GM18870 (cell line): ENCODE measurements at regions not wholly inside any gene's neighbourhood (a gene's known extent, or its start where the extent isn't known, plus 50 kb on each side); places are given as distances from the start of the nearest gene placed in this dataset.

ENCODE experiments used
- ATAC-seq: cut with Tn5 transposase; IDR thresholded peaks from one replicate; pipeline ENCODE4 v1.9.1; 2021; ENCODE audit warnings: moderate library complexity; ENCODE audit not compliant: unreplicated experiment

DNA sequence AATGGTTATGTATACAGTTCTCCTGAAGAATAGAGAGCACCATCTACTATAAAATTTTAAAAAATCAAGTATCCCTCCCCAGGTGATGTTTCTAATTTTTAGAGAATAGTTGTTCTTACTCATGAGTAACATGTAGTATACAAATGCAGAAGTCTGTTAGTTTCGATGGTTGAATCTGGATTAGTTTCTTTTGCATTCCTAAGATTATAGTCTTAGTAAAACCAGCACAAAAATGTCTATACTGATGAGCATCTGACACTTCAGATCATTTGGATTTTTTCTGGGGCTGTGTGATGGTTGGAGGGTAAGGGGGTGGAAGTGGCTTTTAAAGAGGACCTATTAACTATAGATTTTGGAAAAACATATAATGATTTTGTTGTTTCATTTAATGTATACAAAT, 167.3 kb upstream of the SGO1 start:
- no peak for ATAC-seq

DNA sequence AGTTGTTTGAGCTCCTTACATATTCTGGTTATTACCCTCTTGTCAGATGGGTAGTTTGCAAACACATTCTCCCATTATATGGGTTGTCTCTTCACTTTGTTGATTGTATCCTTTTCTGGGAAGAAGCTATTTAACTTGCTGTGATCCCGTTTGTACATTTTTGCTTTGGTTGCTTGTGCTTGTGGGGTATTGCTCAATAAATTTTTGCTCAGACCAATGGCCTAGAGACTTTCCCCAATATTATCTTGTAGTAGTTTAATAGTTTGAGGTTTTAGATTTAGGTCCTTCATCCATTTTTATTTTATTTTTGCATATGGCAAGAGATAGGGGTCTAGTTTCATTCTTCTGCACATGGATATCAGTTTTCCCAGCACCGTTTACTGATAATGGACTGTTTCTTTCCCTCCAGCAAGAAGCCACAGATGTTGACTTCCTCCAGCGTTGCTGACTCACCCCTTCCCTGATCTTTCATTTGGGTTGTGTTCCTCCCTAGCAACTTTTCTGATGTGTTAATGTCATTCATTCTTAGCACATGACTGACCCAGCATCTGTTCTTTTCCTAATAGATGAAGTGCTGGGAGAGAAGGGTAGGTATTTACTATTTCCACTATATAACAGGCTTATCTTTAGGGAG, 166.7 kb upstream of the SGO1 start:
- ATAC-seq, result no peak

DNA sequence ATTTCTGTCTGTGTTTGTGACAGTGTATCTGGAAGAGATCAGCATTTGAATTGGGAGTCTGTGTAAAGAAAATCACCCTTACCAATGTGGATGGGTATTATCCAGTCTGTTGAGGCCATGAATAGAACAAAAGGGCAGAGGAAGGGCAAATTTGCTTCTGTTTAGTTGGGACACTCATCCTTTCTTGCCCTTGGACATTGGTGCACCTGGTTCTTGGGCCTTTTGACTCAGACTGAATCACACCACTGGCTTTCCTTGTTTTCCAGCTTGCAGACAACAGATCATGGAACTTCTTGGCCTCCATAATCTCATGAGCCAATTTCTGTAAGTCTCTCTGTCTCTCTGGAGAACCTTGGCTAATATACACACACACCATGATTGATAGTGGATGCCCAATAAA, 164.4 kb upstream of the SGO1 start:
- ATAC-seq, result no peak

DNA sequence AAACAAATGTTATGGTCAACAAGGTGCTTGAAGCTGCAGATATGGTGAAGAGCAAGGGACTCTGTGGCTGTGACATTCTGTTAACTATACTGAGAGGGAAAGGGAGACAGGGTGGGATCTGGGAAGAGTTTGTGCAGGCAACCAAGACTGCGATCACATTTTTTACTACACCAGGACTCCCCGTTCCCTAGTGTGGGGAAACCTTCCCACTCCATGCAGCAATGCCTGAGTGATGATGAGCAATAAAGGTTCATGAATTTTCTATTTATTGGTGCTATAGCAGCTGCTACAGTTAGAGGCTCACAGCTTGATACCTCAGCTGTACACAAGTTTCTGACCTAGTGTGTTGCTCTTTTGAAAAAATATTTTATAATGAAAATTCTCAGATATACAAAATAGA, 160.9 kb upstream of the SGO1 start:
- no peak for ATAC-seq

DNA sequence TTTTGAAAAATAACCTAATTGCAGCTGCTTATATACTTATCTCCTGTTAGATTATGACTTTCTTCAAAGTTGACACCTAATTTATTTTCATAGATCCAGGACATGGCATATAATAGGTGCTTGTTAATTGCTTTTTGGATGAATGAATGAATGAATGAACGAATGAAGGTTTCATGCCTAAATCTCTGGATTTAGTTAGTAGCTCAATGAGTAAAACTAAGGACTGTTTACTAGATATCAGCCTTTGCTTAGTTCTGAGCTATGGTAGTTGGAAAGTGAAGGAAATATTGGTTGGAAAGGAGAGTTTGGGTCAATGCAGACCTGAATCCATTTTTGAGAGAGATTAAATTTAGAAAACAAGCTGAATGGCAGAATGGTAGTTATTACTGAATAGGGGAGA, 160.4 kb upstream of the SGO1 start:
- ATAC-seq, result no peak

DNA sequence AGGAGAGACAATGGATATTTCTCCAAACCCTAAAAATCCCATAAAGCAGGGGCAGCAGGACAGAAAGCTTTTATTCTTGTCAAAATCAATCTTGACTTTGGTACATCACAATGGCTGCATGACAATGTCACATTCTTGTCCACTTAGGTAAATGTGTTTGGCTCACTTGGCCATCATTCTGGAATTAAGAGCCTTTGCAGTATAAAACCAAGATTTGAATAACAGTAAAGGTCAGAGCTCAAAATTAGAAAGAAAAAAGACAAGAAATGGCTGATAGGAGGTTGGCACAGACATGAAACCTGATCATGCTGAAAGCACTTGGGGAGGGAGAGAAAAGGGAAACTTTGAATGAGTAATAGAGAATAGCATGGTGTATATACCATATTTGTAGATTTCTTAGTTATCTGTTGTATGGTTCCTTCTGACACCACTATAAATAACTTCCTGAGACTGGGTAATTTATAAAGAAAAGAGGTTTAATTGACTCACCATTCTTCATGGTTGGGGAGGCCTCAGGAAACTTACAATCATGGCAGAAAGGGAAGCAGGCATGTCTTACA, 158.5 kb upstream of the SGO1 start:
- peak; percentile 74 for ATAC-seq

DNA sequence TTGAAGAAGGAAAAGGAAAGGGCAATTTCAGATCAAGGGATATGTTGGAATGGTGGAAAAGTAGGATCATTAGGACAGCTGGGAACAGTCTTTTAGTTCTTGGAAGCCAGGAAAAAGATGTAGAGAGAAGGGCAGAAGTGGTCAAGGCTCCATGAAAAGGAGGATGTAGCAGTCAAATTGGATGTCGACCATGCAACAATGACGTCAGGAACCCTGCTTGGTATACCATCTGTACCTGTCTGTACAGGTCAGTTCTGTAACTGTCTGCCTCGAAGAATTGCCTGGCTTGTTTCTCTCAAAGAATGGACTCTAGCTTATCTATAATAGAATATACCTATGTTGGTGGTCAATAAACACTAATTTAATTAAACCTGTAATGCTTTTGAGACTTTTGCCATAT, 157.8 kb upstream of the SGO1 start:
- no peak for ATAC-seq

DNA sequence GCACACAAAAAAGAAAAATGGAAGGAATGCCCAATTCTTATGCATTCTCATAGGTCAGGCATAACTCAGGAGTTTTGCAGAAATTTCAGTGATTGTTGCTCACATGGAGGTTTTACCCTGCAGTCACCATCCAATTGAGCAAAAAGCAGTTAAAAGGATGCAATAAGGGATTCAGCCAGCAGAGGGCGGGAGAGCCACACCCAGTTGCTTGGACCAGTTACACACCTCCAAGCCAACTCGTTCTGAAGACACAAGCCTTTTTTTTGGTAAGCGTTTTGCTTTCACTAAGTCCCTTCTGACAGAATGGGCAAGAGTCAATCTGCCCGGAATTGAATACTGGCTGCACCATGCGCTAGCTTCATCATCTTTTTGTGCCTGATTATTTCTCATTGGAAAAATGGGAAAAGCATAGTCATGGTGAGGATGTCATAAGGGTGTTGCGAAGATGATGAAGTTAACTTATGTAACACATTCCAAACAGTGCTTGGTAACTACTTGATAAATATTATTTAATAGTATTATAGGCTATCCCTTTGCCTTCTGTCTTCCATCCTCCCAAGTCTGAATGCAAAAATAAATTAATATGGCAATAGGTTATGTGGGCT, 154.4 kb upstream of the SGO1 start:
- peak; percentile 80 for ATAC-seq

DNA sequence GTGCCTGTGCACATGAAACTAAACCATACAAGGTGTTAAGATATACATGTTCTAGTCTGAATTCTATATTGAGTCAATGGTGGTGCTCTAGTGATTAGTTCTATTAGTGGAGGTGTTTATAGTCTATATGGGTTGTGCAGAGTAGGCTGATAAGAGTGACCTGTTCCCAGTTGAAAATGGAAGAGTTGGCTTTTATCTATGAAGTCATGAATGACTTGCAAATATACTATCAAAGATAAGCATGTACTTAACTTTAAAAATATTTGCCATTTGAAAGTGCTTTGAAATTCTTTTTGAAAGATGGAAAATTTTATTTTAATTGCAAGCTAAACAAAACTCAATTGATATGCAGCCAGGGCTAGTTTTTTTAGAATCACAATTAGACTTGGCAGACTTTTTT, 150.6 kb upstream of the SGO1 start:
- no peak for ATAC-seq

DNA sequence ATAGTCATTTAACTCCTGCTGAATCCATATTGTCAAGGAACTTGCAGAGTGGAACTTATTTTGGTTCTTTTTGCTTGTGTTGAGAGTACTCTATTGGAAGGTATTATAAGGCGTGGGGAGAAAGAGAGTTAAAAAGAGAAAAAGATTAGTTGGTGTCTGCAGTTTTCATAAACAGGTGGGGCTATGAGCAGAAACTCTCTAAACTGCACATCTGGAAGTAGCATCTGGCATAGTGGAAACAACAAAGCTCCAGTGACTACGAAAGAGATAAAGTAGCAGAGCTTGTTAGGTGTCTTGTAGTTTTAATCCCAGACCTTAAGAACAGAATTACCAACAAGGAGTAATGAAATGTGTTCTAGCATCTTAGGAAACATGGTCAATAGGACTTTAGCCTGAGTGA, 148.8 kb upstream of the SGO1 start:
- no peak for ATAC-seq

DNA sequence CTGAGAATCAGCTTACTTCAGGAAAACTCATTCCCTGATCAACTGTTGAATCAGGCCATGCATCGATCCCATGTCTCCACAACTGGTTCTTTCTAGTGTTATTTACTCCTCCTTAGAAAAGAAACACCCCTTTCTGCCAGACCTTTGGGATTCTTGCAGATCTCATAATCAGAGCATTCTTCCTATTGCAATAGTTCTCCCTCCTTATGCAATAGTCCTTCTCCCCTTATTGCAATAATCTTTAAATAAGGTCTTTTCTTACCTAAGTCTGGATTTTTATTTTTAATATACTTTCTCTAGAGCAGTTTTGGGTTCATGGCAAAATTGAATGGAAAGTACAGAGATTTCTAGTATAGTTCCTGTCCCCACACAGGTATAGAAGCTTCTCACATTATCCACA, 141.9 kb upstream of the SGO1 start:
- no peak for ATAC-seq

DNA sequence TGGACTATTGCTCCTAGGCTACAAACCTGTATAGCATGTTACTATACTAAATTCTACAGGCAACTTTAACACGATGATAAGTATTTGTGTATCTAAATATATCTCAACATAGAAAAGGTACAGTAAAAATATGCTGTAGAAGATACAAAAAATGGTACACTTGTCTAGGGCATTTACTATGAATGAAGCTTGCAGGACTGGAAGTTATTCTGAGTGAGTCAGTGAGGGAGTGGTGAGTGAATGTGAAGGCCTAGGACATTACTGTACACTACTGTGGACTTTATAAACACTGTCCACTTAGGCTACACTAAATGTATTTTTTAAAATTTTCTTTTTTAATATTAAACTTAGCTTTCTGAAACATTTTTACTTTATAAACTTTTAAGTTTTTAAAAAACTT, 140.5 kb upstream of the SGO1 start:
- ATAC-seq, result no peak

DNA sequence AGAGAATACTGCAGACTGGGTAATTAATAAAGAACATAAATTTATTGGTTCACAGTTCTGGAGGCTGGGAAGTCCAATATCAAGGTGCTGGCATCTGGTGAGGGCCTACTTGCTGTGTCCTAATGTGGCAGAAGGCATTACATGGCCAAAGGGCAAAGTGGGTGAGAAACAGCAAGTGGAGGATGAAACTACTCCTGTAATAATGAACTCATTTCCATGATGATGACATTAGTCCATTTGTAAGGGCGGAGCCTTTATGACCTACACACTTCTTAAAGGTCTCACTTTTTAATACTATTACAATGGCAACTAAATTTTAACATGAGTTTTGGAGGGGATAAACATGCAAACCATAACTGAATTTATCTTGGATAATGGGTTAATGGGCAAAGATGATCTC, 139.6 kb upstream of the SGO1 start:
- ATAC-seq, result no peak

DNA sequence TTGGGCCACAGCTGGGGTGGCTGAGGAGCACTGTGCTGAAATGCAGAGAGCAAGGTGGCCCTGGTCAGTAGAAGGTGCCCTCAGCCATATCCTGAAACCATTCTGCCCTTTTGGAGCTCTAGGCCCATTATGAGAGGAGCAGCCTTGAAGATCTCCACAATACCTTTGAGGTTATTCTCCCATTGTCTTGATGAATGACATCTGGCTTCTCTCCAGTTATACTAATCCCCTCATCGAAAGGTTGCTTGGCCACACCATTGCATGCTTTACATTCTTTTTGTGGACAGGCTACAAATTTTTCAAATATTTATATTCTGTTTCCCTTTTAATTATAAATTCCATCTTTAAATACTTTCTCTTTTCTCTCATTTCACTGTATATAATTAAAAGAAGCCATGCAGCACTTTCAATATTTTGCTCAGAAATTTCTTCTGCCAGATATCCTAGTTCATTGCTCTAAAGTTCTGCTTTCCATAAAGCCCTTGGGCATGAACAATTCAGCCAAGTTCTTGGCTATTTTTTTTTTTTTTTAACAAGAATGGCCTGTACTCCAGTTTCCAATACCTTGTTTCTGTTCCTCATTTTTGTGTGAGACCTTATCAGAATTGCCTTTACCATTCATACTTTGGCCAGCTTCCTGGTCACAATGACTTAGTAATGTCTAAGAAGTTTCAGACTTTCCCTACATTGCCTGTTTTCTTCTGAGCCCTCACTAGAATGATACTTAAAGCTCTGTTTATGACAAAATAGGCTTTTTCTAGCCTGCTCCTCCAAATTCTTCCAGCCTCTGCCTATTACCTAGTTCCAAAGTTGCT, 138.9 kb upstream of the SGO1 start:
- ATAC-seq, result peak; percentile 100

DNA sequence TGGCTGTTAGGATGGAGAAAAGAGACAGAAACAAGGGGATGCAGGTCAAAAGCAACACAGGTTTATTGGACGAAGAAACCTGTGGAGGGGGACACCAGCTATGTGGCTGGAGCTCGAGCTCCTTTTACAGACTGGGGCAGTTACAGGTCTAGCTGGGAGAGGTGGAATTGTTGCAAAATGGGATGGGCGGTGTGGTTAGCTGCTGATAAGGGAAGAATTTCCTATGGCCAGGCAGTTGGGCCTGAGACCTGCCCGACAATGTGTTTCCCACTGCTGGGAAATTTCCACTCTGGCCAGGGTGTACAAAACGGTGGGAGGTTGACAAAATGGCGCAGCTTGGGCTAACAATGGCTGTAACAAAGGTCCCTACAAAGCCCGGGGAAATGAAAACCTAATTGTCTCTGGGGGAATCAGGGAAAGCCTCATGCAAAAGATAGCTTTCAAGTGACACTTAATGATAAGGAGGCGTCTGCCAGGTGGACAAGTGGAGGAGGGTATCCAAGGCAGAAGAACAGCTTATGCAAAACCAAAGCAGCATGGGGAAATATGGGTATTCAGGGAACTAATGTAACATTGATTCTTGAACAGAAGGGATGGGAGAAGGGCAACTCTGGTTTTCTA, 137.4 kb upstream of the SGO1 start:
- no peak for ATAC-seq

DNA sequence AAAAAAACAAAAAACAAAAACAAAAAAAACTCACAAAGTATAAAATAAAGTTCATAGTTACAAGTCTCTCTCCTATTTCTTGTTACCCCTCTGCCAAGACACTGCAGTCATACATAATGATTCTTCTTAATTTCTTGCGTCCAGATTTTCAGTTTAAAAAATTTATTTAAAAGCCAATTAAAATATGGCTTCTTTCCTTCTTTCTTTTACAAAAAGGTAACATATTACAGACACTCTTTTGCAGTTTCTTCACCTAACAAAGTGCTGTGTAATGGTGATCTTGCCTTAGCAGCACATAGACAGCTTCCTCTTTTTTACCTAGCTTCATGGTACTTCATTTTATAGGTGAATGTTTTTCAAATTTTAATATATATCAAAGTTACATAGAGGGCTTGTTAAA, 136.1 kb upstream of the SGO1 start:
- no peak for ATAC-seq

DNA sequence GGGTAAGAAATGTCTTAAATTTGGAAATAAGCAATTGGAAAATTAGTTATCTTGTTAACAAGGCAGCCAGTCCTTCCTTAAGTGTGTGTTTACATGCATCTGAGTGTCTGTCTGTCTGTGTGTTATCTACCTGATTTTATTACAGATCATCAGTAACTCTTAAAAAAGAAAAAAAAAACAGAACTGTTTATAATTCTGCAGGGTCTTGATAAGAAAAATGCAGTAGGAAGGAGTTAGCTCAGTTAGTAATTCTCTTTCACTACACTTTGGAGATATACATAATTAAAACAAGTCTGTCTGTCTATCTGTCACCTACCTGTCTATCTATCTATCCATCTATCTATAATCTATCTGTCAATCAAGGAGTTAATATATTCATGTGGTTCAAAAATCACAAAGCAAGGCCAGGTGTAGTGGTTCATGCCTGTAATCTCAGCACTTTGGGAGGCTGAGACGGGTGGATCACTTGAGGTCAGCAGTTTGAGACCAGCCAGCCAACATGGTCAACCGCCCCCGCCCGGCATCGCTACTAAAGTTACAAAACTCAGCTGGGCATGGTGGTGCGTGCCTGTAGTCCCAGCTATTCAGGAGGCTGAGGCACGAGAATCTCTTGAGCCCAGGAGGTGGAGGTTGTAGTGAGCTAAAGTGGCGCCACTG, 135.5 kb upstream of the SGO1 start:
- ATAC-seq, result no peak

DNA sequence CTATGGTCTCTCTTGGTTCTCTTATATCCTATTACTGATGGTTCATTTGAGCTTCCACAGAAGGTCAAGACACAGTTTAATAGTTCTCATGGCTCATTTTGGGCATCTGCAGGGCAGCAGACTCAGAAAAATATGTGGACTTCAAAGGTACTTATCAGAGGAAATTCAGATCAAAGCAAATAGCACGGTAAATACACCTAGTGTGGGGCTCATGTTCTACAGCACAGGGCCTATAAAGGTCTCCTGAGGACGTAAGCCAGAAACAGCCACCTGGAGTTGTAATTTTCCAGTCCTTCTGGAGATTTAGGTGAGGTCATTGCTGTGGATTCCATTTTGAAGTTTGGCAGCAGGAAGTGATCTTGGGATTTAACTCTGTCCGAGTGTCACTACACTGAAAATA, 134.5 kb upstream of the SGO1 start:
- no peak for ATAC-seq

DNA sequence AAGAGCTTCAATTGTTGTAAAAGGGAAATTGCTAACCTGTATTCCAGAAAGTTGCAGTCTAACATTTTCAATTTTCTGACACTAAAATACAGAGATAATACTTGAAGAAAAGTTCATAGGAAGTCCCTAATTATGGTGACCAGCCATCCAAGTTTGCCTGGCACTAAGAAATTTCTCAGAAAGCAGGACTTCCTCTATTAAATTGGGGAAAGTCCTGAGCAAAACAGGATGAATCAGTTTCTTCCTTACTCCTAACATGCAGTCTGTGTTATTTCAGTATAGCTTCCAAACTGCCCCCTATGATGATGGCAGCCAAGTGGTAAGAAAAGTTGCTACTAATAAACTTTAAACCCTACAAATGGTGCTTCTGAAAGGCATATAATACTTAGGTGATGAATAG, 133.5 kb upstream of the SGO1 start:
- no peak for ATAC-seq

DNA sequence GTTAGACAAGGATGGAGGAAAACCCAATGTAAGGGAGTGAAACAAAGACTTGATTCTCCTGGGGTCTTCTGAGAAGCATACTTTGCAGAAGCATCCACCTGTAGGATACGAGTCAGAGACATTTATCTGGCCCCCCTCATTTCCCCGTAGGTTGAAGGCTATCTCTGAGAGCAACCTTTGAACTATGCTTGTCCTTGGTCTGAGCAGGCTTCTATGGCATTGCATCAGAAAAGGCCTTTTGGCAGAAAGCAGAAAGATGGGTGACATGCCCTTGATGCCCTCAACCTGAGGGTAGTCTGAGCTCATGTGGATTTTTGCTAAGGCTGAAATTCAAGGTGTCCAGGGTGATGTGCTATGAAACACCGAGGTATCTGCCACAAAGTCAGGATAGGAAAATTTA, 131.6 kb upstream of the SGO1 start:
- no peak for ATAC-seq

DNA sequence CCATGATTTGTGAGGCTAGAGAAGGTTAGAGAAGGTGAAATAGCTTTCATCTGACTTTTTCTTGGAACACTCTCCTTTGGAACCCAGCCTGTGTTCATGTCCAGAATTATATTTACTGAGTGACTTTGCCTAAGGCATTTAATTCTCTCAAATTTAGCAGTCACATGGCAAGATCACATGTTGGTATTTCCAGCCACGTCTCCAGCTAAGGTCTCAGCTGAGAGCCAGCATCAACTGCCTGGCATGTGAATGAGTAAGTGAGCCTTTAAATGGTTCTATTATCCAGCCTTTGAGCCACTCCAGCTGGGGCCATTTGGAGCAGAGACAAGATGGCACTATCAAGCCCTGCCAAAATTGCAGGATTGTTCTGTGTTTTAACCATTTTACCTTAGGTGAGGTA, 130.2 kb upstream of the SGO1 start:
- ATAC-seq, result no peak
